DND-41 (cell line): ENCODE measurements at regions not wholly inside any gene's neighbourhood (a gene's known extent, or its start where the extent isn't known, plus 50 kb on each side); places are given as distances from the start of the nearest gene placed in this dataset.

Experiments
- CTCF ChIP-seq: IDR thresholded peaks from 2 replicates; pipeline ENCODE4 v1.5.1; 2012; ENCODE audit warnings: borderline replicate concordance, low read length, moderate library complexity, mild to moderate bottlenecking; ENCODE audit not compliant: poor library complexity, severe bottlenecking; ENCODE audit errors: extremely low read depth
- EZH2 ChIP-seq: IDR thresholded peaks from 3 replicates; pipeline ENCODE4 v1.6.1; 2012; ENCODE audit warnings: borderline replicate concordance, low read depth, mild to moderate bottlenecking, moderate library complexity, low read length, inconsistent platforms; ENCODE audit not compliant: severe bottlenecking

- no peak for TF ChIP-seq CTCF
- TF ChIP-seq EZH2 = no peak
These were observed 291.9 kb upstream of the ZFHX3 start for GRCh38 chr16:73339821-73340220.
